HG03571 (cell line): ENCODE measurements at regions not wholly inside any gene's neighbourhood (a gene's known extent, or its start where the extent isn't known, plus 50 kb on each side); places are given as distances from the start of the nearest gene placed in this dataset.

Experiments
- ATAC-seq: cut with Tn5 transposase; IDR thresholded peaks from one replicate; pipeline ENCODE4 v1.9.1; 2021; ENCODE audit not compliant: unreplicated experiment

- ATAC-seq: no peak
Observed at GRCh38 chr6:156087487-156087886, 631.8 kb upstream of the NOX3 start.

DNA sequence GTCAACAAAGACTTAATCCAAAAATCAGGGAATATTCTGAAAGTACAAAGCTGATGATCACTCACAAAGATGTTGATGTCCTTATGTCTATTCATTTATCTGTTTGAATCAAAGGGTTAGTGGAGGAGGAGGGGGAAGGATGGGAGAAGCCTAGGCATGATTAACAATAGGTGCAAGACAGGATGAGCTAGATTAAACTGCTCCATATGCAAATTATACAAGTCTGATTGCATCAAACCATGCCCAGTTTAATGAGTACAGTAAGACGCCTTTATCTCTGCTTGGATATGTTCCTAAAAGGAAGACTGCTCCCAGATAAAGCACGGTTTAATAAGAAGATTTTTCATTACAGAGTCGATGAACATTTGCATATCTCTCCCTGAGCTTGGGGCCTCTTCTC, 626.4 kb upstream of the NOX3 start:
- ATAC-seq: no peak

DNA sequence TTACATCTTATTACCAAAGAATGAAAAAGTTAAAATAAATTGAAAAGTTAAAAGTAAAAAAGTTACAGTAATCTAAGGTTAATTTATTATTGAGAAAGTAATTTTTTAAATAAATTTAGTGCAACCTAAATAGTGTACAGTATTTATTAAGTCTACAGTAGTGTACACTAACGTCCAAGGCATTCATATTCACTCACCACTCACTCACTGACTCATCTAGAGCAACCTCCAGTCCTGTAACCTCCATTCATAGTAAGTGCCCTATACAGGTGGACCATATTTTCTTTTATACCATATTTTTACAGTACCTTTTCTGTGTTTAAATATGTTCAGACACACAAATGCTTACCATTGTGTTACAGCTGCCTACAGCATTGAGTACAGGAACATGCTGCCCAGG, 624.7 kb upstream of the NOX3 start:
- no peak for ATAC-seq

GRCh38 chr6:156068881-156069280, 613.2 kb upstream of the NOX3 start:
- no peak for ATAC-seq

GRCh38 chr6:156065849-156066248, 610.2 kb upstream of the NOX3 start:
- ATAC-seq: no peak

GRCh38 chr6:156062091-156062563, 606.5 kb upstream of the NOX3 start:
- no peak for ATAC-seq

DNA sequence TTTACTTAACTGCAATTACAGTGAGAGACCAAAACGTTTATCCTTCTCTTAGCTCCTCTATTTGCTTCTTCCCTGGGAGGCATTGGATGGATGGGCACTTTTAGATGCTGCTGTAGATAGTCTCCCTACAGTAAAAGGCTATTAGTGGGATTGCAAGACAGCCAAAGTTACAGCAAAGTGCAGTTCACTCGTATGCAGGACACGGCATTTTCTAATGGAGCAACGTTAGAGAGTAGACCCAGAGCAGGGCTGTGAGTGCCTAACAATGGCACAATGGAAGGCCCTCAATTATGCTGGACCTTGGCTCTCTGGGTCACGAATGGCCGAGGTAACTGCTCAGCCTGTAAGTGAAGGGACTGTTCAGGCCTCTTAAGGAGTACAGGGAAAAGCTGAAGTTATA, 605.8 kb upstream of the NOX3 start:
- no peak for ATAC-seq

GRCh38 chr6:156060013-156060412, 604.4 kb upstream of the NOX3 start:
- no peak for ATAC-seq

DNA sequence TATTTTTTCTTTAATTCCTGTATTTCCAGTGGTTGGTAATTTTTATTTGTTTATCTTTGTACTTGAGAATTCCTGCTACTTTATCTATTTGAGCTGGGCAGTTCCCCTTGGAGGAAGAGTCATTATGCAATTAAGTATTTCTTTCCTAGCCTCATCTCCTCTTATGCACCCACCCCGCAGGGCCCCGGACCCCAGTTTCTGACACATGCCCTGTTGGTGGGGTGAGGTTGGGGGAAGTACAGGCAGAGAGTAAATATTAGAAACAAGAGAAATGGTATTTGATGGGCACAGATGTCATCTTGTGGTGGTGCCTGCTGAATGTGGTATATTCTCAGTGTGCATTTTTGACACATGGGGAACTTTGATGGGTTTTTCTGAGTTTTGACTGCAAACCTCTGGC, 602.7 kb upstream of the NOX3 start:
- ATAC-seq: no peak

DNA sequence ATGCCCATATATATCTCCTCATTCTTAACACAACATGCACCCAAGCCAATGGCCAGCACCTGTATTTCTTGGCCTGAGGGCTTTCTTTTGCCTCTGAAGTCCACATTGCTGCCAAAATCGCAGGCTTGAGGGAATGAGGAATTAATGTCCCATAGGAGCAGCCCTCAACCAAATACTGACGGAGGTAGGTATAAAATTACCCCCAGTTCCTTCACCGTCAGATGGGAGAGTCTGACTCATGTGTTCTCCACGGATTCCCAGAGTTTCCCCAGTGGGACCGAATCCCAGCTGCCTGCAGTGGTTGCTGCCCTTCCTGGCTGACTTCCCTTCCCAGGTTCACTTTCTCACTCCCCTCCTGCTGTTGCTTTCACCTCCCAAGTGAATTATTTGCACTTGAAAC, 602.2 kb upstream of the NOX3 start:
- ATAC-seq: no peak

DNA sequence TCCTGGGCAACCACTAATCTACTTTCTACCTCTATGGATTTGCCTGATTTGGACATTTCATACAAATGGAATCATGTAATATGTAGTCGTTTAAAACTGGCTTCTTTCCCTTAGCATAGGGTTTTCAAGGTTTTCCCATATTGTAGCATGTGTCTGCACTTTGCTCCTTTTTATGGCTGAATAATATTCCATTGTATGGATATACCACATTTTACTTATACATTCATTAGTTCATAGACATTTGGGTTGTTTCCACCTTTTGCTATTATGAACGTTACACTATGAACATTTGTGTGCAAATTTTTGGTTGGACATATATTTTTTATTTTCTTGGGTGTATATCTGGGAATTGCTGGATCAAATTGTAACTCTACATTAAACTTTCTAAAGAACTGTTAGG, 600.4 kb upstream of the NOX3 start:
- no peak for ATAC-seq

DNA sequence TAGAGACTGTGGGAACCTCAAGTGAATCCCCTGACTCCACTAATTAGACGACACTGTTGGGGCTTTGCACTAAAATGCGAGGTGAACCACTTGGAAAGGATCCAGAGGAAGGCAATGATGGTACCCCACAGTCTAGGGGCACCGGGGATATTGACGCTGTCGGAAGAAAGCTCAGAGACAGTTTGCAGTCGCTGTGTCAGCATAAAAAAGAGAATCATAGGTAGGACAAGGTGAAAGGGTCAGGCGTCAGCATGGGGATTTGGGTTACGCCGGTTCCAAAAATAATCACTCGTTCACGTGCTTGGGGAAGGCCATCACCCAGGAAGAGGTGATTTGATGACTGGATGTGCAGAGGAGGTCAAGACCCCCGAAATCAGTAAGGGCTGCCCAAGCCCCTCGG, 598.0 kb upstream of the NOX3 start:
- ATAC-seq: no peak

- no peak for ATAC-seq
Observed at GRCh38 chr6:156046841-156047449, 591.3 kb upstream of the NOX3 start.

DNA sequence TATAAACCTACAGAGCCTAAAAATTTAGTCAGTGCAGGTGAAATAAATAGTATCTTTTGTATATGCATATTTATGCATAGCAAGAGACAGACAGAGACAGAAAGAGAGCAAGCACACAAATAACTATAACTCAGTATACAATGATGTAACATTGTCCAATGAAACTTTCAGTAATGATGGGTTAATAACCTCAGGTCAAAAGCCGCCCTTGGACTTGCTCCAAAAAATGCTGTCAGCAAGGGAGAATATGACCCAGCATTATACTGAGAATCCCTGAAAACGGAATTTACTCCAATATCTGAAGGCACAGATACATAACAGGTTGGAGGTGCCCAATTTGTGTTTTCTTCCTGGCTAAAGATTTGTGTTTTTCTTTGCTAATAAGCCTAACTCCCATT, 590.6 kb upstream of the NOX3 start:
- no peak for ATAC-seq

- no peak for ATAC-seq
Observed at GRCh38 chr6:156045401-156046267, 590.0 kb upstream of the NOX3 start.

DNA sequence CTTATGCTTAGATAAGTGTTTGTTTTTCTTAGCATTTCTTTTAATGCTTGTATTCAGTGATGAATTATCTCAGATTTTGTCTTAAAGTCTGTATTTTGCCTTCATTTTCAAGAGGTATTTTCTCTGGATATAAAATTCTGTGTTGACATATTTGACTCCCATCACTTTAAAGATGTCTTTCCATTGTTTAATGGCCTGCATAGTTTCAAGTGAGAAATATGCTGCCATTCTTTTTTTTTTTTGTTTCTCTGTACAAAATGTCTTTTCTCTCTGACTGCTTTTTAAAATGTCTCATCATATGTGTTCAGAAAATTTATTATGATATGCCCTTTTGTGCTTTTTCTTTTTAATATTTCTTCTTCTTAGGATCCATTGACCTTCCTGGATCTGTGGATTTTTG, 578.0 kb upstream of the NOX3 start:
- ATAC-seq: no peak

DNA sequence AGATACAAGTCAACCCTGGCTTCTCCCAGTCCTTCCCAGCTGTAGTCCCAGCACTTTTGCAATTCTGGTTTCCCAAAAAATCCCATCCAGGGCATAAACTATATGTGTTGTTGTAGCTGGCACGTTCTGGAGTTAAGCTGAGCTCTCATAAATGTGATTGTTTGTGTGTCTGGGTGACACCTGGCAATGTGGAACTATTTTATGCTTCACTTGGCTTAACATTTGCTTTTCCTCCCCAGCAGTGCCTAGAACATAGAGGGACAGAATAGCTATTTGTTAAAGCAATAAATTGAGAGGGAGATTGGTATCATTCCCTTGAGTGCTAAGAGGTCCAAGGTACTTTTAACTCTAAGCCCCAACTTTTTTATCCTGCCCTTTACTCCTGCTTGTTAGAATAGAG, 575.9 kb upstream of the NOX3 start:
- ATAC-seq: no peak

DNA sequence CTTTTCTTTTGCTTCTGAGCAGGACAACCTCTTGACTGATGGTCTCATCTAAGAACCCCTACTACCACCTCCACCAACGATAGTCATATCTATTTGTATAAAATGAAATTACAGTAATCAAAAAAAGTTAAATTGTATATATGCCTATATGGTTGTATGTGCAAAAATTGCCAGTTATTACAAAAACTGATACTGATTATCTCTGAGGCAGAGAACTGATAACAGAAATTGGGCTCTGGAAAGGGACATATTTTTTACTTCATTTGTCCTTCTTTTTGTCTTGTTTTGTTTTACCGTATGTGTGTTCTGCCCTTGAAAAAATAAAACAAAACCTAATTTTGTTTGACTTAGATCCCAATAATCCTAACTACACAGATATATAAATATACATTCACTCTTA, 574.4 kb upstream of the NOX3 start:
- no peak for ATAC-seq

- no peak for ATAC-seq
Observed at GRCh38 chr6:156029286-156029985, 573.8 kb upstream of the NOX3 start.

- ATAC-seq: no peak
Observed at GRCh38 chr6:156028335-156029131, 572.9 kb upstream of the NOX3 start.

GRCh38 chr6:156027248-156027626, 571.6 kb upstream of the NOX3 start:
- no peak for ATAC-seq
